Retinal pigment epithelial cell (primary cell): ENCODE measurements at regions not wholly inside any gene's neighbourhood (a gene's known extent, or its start where the extent isn't known, plus 50 kb on each side); places are given as distances from the start of the nearest gene placed in this dataset.

ENCODE experiments used
- DNase-seq: peaks from one replicate; pipeline ENCODE4 v3.0.0-alpha.2; 2010; ENCODE audit warnings: low read depth
- H3K4me3 ChIP-seq: 2 replicates; pipeline ENCODE4 v1.5.1; 2011; ENCODE audit warnings: mild to moderate bottlenecking, low read length, control low read depth, moderate library complexity
- CTCF ChIP-seq: conservative IDR thresholded peaks from 2 replicates; pipeline ENCODE4 v1.5.1; 2011; ENCODE audit warnings: low read depth, low read length, control low read depth, inconsistent platforms

GRCh38 chr12:14275886-14276285 is 89.6 kb upstream of the ATF7IP start:
- H3K4me3 ChIP-seq, result no peak overlapping the region
- no peak for TF ChIP-seq CTCF
- no peak for DNase-seq

GRCh38 chr12:14278294-14278953 is 87.1 kb upstream of the ATF7IP start:
- H3K4me3 ChIP-seq, result no peak overlapping the region
- DNase-seq, result no peak
- TF ChIP-seq CTCF, result no peak

- DNase-seq, result no peak
- H3K4me3 ChIP-seq, result no peak overlapping the region
- TF ChIP-seq CTCF, result no peak
Measured at GRCh38 chr12:14279845-14280244, 85.6 kb upstream of the ATF7IP start.

- DNase-seq, result no peak
- no peak for TF ChIP-seq CTCF
- H3K4me3 ChIP-seq, result no peak overlapping the region
Measured at GRCh38 chr12:14280921-14281320, 84.6 kb upstream of the ATF7IP start.

GRCh38 chr12:14281539-14281938 is 83.9 kb upstream of the ATF7IP start:
- H3K4me3 ChIP-seq, result no peak overlapping the region
- no peak for TF ChIP-seq CTCF
- DNase-seq, result no peak

- DNase-seq, result no peak
- no peak overlapping the region for H3K4me3 ChIP-seq
- no peak for TF ChIP-seq CTCF
Measured at GRCh38 chr12:14283489-14284144, 81.9 kb upstream of the ATF7IP start.

GRCh38 chr12:14284184-14284722 is 81.2 kb upstream of the ATF7IP start:
- TF ChIP-seq CTCF, result no peak
- H3K4me3 ChIP-seq, result no peak overlapping the region
- no peak for DNase-seq
